HPDE6-E6E7 (cell line): ENCODE measurements at regions not wholly inside any gene's neighbourhood (a gene's known extent, or its start where the extent isn't known, plus 50 kb on each side); places are given as distances from the start of the nearest gene placed in this dataset.
A peak's percentile ranks its signal among the peaks of the same experiment; 100 is the strongest.

ENCODE experiments used
- DNase-seq: peaks from one replicate; pipeline ENCODE4 v3.0.0; 2011; ENCODE audit warnings: missing footprints; ENCODE audit errors: extremely low spot score

GRCh38 chr5:126359884-126360283 is 63.3 kb upstream of the GRAMD2B start:
- no peak for DNase-seq

GRCh38 chr5:126360467-126360866 is 62.7 kb upstream of the GRAMD2B start:
- no peak for DNase-seq

- DNase-seq, result no peak
Observed at GRCh38 chr5:126363658-126364057, 59.6 kb upstream of the GRAMD2B start.

- no peak for DNase-seq
Observed at GRCh38 chr5:126364206-126364902, 58.9 kb upstream of the GRAMD2B start.

- DNase-seq, result no peak
Observed at GRCh38 chr5:126365446-126366198, 57.6 kb upstream of the GRAMD2B start.

- DNase-seq, result no peak
Observed at GRCh38 chr5:126366199-126366560, 57.0 kb upstream of the GRAMD2B start.

GRCh38 chr5:126368239-126368812 is 54.9 kb upstream of the GRAMD2B start:
- peak; percentile 62 for DNase-seq

GRCh38 chr5:126369083-126369482 is 54.1 kb upstream of the GRAMD2B start:
- DNase-seq, result no peak

GRCh38 chr5:126369995-126370731 is 53.0 kb upstream of the GRAMD2B start:
- DNase-seq, result no peak

GRCh38 chr5:126370796-126371718 is 52.2 kb upstream of the GRAMD2B start:
- peak; percentile 61 for DNase-seq

- no peak for DNase-seq
Observed at GRCh38 chr5:126373375-126374108, 49.7 kb upstream of the GRAMD2B start.
